Dermis blood vessel endothelial cell (primary cell): ENCODE measurements at regions not wholly inside any gene's neighbourhood (a gene's known extent, or its start where the extent isn't known, plus 50 kb on each side); places are given as distances from the start of the nearest gene placed in this dataset.

Source experiments
- DNase-seq: peaks from one replicate; pipeline ENCODE4 v3.0.0; 2010

DNA sequence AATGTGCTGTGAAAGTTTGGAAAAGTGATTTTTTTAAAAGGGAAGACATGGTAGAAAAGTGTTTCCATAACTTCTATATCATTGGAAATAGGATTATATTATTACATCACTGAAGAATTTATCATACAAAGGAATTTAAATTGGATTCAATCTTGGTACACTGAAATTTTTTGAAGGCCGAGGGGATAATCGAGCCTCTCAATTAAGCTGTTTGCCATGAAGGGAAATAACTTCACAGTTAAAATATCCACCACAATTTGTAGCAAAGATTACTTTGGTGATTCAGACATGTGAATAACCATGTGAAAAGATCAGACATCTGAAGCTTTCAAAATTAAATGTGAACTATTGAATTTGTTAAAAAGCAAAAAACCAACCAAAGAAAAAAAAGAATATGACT is 215.3 kb downstream of the KLF5 start:
- no peak for DNase-seq

- no peak for DNase-seq
Observed at GRCh38 chr13:73273745-73274144, 214.9 kb downstream of the KLF5 start.

- no peak for DNase-seq
Observed at GRCh38 chr13:73273276-73273675, 214.5 kb downstream of the KLF5 start.

DNA sequence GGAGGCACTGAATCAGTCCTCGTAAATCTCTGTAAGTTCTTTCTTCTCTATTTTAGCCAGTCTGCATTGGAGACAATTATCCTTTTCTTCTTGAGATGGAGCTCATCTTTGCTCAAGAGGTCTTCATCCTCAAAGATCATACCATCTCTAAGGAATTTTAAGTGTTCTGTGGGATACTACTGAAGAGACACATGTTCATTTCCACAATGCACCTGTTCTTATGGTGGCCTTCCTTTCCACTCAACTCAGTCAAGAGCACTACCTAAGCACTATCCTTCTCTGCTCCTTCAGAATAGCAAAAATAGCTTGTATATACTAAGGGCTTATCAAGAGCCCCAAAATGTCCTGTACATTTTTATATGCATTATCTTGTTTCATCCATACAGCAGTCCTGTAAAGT is 214.0 kb downstream of the KLF5 start:
- no peak for DNase-seq

- peak; percentile 11 for DNase-seq
Observed at GRCh38 chr13:73268306-73268705, 209.5 kb downstream of the KLF5 start.

- DNase-seq: no peak
Observed at GRCh38 chr13:73266640-73267180, 207.9 kb downstream of the KLF5 start.

DNA sequence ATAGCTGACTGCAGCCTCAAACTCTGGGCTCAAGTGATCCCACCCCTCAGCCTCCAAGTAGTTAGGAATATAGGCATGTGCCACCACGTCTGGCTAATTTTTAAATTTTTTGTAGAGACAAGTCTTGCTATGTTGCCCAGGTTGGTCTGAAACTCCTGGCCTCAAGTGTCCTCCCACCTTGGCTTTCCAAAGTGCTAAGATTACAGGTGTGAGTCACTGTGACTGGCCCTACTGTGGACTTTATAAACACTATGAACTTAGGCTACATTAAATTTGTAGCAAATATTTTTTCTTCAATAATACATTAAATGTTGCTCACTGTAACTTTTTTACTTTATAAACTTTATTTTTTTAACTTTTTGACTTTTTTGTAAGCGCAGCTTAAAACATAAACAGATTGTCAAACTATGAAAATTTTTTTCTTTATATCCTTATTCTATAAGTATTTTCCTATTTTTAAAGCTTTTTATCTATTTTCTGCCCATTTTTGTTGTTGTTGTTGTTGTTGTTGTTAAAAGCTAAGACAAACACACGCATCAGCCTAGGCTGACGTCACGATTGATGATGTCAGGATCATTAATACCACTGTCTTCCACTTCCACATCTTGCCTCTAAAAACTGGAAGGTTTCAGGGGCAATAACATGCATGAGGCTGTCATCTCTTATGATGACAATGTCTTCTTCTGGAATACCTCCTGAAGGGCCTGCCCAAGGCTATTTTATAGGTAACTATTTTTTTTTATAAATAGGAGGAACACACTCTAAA is 204.2 kb downstream of the KLF5 start:
- no peak for DNase-seq

GRCh38 chr13:73261739-73262216 is 203.0 kb downstream of the KLF5 start:
- DNase-seq: no peak

- DNase-seq: no peak
Observed at GRCh38 chr13:73259061-73260017, 200.5 kb downstream of the KLF5 start.

- DNase-seq: peak; percentile 35
Observed at GRCh38 chr13:73258406-73258805, 199.6 kb downstream of the KLF5 start.

DNA sequence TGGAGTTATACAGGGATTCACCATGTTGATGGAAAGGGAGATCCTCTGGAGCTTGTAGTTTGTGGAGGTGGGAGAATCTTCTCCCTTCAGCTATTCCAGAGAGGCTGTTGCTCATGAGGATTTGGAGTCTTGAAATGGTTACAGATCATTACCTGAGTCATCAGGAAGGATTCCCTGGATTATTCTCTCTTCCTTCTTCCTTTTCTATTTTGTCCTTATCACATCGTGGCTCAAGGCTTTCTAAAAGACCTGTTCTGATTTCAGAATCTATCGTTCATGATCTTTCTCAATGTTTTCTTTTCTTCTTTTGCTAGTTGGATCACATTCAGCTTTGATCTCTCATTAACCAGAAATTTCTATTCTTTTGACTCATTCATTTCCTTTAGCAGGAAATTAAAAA is 196.0 kb downstream of the KLF5 start:
- DNase-seq: peak; percentile 5

GRCh38 chr13:73251626-73252265 is 192.9 kb downstream of the KLF5 start:
- no peak for DNase-seq

- DNase-seq: no peak
Observed at GRCh38 chr13:73250061-73250460, 191.3 kb downstream of the KLF5 start.

DNA sequence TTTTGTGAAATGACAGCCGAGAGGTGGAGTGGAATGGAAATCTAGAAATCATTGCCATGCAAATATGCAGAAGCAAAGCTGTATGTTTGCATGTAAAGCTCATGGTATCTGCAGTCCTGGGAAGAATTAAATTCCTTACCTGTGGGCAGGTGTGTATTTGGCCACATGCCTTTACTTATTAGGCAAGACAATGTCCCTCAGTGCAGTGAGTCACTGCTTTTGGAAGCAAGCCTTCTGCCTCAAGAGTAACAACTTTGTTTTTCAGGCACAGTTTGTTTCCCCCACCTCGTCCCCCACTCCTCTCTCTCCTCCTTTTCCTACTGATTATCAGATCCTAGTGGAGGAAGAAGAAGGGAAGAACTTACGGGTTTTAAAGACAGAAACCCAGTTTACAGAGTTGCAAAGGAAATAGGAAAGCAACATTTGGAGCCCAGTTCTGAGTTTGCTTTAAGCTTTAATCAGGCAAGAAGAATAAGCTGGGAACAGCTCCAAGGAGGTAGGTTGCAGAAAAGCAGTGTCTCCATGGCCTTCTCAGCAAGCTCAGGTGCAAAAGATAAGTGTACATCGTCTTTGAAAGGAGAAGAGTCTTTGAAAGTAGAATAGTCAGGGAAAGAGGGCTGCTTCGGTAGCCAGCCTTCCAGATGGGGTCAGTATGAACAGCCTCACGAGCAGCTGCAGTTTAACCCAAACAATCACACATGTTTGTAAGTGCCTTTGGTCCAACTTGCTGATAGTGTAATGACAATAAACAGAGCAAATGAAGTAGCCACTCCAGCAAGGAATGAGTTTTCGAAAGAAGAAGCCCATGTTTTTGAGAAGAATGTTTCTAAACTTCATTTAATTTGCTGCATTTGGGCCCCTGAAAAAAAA is 190.1 kb downstream of the KLF5 start:
- DNase-seq: no peak

GRCh38 chr13:73248154-73248553 is 189.3 kb downstream of the KLF5 start:
- no peak for DNase-seq

GRCh38 chr13:73245246-73245645 is 186.4 kb downstream of the KLF5 start:
- no peak for DNase-seq

DNA sequence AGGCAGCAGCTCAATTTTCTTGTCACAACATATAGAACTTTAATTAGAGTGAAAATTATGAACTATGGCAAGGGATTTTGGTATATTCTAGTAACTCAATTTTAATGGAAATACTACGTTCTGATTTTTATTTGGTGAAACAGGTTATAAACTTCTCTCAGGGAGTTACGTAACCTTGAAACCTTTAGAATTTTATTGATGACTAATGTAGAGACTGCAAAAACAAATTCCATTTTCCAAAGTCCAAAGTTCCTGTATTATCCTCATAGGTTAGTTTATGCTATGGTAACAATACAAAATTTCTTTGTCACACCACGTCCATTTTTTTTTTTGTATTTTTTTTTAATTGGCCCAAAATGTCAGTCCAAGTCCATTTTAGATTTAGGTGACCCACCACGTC is 185.7 kb downstream of the KLF5 start:
- no peak for DNase-seq

DNA sequence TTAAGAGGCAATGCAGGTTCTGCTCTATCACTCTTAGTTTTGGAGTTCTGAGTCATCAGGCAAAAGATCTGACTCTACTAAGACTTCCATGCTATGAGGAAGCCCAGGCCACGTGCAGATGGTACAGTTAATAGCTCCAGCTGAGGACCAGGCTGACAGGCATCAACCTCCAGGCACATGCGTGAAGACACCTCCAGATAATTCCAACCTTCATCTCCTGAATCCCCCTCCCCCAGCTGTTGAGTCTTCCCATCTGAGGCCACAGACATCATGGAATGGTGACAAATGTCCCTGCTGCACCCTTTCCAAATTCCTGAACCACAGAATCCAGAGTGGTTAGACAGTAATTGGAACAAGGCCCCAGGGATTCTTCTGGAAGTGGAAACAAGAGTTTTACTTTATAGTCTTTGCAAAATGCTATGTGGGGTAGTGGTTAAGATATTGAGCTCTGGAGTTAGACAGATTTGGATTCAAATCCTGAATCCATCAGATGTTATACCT is 183.8 kb downstream of the KLF5 start:
- DNase-seq: no peak

DNA sequence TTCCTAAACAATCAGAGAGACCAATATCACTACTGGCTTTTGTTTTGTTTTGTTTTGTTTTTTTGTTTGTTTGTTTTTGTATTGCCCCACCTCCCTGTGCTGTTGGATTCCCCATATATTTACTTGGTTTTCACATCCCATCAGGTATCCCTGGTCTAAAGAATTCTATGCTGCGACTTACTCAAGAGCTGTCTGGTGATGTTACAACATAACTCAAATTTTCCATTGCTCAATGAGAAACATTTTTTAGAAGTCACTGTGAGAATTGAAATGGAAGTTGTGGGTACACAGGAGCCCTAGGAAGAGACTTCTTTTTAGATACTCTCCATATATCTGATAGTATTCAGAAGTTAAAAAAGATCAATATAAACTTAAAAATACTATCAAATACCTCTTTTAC is 181.4 kb downstream of the KLF5 start:
- DNase-seq: no peak

DNA sequence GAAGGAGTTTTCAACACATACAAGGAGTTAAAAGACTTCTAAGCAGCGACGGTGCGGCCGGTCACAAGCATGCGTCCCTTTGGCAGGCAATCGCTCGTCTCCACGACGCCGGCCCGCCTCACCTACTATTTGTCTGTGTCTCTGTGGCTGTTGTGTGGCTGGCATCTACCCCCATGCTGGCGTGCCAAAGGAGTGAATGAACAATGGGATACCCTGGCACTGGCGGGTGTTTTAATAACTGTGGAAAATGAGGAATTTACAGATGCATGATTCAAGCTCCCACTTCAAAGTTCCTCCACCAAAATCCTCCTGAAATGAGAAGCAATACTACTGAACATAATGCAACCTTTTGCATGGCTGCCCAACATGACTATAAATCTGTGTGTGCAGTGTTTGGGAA is 176.6 kb downstream of the KLF5 start:
- DNase-seq: no peak

GRCh38 chr13:73231471-73231870 is 172.7 kb downstream of the KLF5 start:
- no peak for DNase-seq

DNA sequence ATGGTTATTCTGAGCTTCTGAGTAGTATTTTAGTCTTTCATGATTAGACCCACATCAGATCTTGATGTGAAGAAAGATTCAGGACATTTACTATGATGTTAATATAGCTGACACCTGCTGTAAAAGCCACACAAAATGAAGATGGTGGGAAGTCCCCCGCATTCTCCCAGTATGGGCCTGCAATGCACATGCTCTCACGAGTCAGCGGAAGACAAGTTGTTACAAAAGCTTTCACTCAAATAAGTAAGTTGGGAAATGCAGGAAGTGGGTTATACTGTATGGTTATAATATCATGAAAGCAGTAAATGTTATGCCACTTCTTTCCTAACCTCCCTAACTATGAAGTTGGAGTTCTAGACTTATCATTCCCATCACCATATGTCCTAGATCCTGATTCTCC is 171.9 kb downstream of the KLF5 start:
- DNase-seq: no peak
